Right lobe of liver (tissue), 6 donors: ENCODE measurements at regions not wholly inside any gene's neighbourhood (a gene's known extent, or its start where the extent isn't known, plus 50 kb on each side); places are given as distances from the start of the nearest gene placed in this dataset.
"Not testable (repeated sequence)": the region's sequence is repeated elsewhere in the genome, so short reads cannot be mapped to it uniquely, and the experiment has no call there.

ENCODE experiments used
- ATAC-seq, 4 donors: fragments of 200-7000 bp; cut with Tn5 transposase; one replicate each; pipeline ENCODE4 v1.9.1; 2020; ENCODE audit warnings: mild to moderate bottlenecking in 4 of 4, moderate library complexity in 4 of 4
- DNase-seq, 3 donors: peaks; one replicate each; pipeline ENCODE4 v3.0.0-alpha.2; 2020
- H3K27ac ChIP-seq, 3 donors: fragments of 200-600 bp; one replicate each; pipeline ENCODE4 v1.8.0; 2022
- H3K27me3 ChIP-seq, 2 donors: fragments of 200-600 bp; one replicate each; pipeline ENCODE4 v1.8.0; 2022
- H3K36me3 ChIP-seq, 4 donors: fragments of 200-600 bp; sonication (generic) in 1 of 4; one replicate each; pipeline versions ENCODE4 v1.5.1 to v1.8.0; 2017 to 2022; ENCODE audit warnings: control low read depth in 1 of 4
- H3K4me1 ChIP-seq, 4 donors: fragments of 200-600 bp; sonication (generic) in 1 of 4; one replicate each; pipeline versions ENCODE4 v1.5.1 to v1.8.0; 2017 to 2022; ENCODE audit warnings: control low read depth in 1 of 4
- H3K4me3 ChIP-seq, 3 donors: fragments of 200-600 bp; one replicate each; pipeline ENCODE4 v1.8.0; 2022
- H3K9me3 ChIP-seq, 4 donors: fragments of 200-600 bp; sonication (generic) in 1 of 4; one replicate each; pipeline versions ENCODE4 v1.5.1 to v1.8.0; 2017 to 2022; ENCODE audit warnings: control low read depth in 1 of 4
- CTCF ChIP-seq, 4 donors: fragments of 200-600 bp in 3 of 4; fragments of 450-650 bp in 1 of 4; IDR thresholded peaks; one replicate each; pipeline versions ENCODE4 v1.5.1 to v1.8.0; 2016 to 2022; ENCODE audit warnings: antibody characterized with exemption in 4 of 4, mild to moderate bottlenecking in 2 of 4
- POLR2A ChIP-seq: fragments of 450-650 bp; IDR thresholded peaks from one replicate; pipeline ENCODE4 v1.6.1; 2017; ENCODE audit warnings: antibody characterized with exemption, mild to moderate bottlenecking
- WGBS: methylation state at CpG from one replicate; pipeline ENCODE4 v1.1.6; 2018; ENCODE audit warnings: low coverage, low lambda C conversion rate; ENCODE audit not compliant: insufficient coverage; ENCODE audit errors: missing lambda C conversion rate; 5-methylcytosine and 5-hydroxymethylcytosine counted together
- intact Hi-C, 2 donors: fragments of 100-400 bp; cut with DNase I; formaldehyde crosslinking; loops; one replicate each; pipeline versions ENCODE4 v1.11.2 to v1.14.1; 2022
- donor health status: DM: no; HTN: yes; CAD: no.
- donor health status: DM: no; HTN: no; CAD: no.
- donor health status: DM: no; HTN: no; CAD: no.
- donor health status: DM: no; HTN: yes; CAD: no.
- donor health status: DM: no; HTN: yes; CAD: no.

GRCh38 chr5:116880150-116880549 lies 305.5 kb upstream of the SEMA6A start:
- H3K9me3 ChIP-seq, result no peaks in the 10 kb centered on the region
- no peaks in the 10 kb centered on the region for H3K27me3 ChIP-seq
- H3K36me3 ChIP-seq, result no peaks in the 10 kb centered on the region
- H3K4me3 ChIP-seq, result no peak overlapping the region
- ATAC-seq (no peak), DNase-seq (no peak)
- intact Hi-C loops, result no loop called here
- no peak overlapping the region for H3K27ac ChIP-seq
- TF ChIP-seq CTCF (IDR thresholded peaks at IDR 0.05) (no peak), POLR2A (no peak)
- H3K4me1 ChIP-seq, result no peaks in the 10 kb centered on the region

- Histone ChIP-seq H3K9me3 (no peaks in the 10 kb centered on the region), H3K27me3 (no peaks in the 10 kb centered on the region), H3K27ac (no peak overlapping the region), H3K4me3 (no peak overlapping the region), H3K36me3 (no peaks in the 10 kb centered on the region), H3K4me1 (no peaks in the 10 kb centered on the region)
- TF ChIP-seq POLR2A (no peak), CTCF (IDR thresholded peaks at IDR 0.05) (no peak)
- ATAC-seq, result no peak
- no peak for DNase-seq
- intact Hi-C loops, result no loop called here
- 77% methylated on average over 3 of the region's 3 CpGs for WGBS
Observed at GRCh38 chr5:116876240-116876840, 301.7 kb upstream of the SEMA6A start.

GRCh38 chr5:116872986-116873385 lies 298.4 kb upstream of the SEMA6A start:
- 83% methylated on average over 1 of the region's 1 CpG for WGBS
- no peaks in the 10 kb centered on the region for H3K9me3 ChIP-seq
- ATAC-seq, result no peak

GRCh38 chr5:116872486-116872885 lies 297.9 kb upstream of the SEMA6A start:
- intact Hi-C loops, result no loop called here
- TF ChIP-seq CTCF (IDR thresholded peaks at IDR 0.05), result no peak
- H3K36me3 ChIP-seq, result no peaks in the 10 kb centered on the region
- H3K27ac ChIP-seq, result no peak overlapping the region
- no peaks in the 10 kb centered on the region for H3K4me1 ChIP-seq
- no peak for ATAC-seq
- no peak for DNase-seq
- WGBS, result 59% methylated on average over 2 of the region's 2 CpGs
- no peak overlapping the region for H3K4me3 ChIP-seq
- H3K27me3 ChIP-seq, result no peaks in the 10 kb centered on the region
- H3K9me3 ChIP-seq, result no peaks in the 10 kb centered on the region

More at GRCh38 chr5:116872986-116873385, 298.4 kb upstream of the SEMA6A start:
- Histone ChIP-seq H3K4me3 (no peak overlapping the region), H3K4me1 (no peaks in the 10 kb centered on the region), H3K27ac (no peak overlapping the region), H3K36me3 (no peaks in the 10 kb centered on the region), H3K27me3 (no peaks in the 10 kb centered on the region)
- no peak for TF ChIP-seq CTCF (IDR thresholded peaks at IDR 0.05)
- no peak for TF ChIP-seq POLR2A
- no peak for DNase-seq
- intact Hi-C loops, result no loop called here

- ATAC-seq, H3K36me3 ChIP-seq, intact Hi-C loops, H3K27me3 ChIP-seq, H3K4me1 ChIP-seq, H3K4me3 ChIP-seq, DNase-seq, H3K27ac ChIP-seq, H3K9me3 ChIP-seq: not testable (repeated sequence)
- 84% methylated on average over 6 of the region's 6 CpGs for WGBS
Observed at GRCh38 chr5:116867825-116868224, 293.2 kb upstream of the SEMA6A start.
